Glutamatergic neuron (in vitro differentiated cells): ENCODE measurements at regions not wholly inside any gene's neighbourhood (a gene's known extent, or its start where the extent isn't known, plus 50 kb on each side); places are given as distances from the start of the nearest gene placed in this dataset.

Experiments
- DNase-seq: peaks from one replicate; pipeline ENCODE4 v3.0.0; 2022
- H3K27ac Mint-ChIP-seq: one replicate; pipeline ENCODE4 v1.8.0; 2020; ENCODE audit warnings: mild to moderate bottlenecking, mixed read lengths, inconsistent platforms; ENCODE audit not compliant: unreplicated experiment
- H3K27me3 Mint-ChIP-seq: one replicate; pipeline ENCODE4 v1.8.0; 2020; ENCODE audit warnings: mild to moderate bottlenecking, moderate library complexity, mixed read lengths, inconsistent platforms; ENCODE audit not compliant: unreplicated experiment
- H3K36me3 Mint-ChIP-seq: one replicate; pipeline ENCODE4 v1.8.0; 2020; ENCODE audit warnings: mild to moderate bottlenecking, mixed read lengths, inconsistent platforms; ENCODE audit not compliant: unreplicated experiment
- H3K4me1 Mint-ChIP-seq: one replicate; pipeline ENCODE4 v1.8.0; 2020; ENCODE audit warnings: mild to moderate bottlenecking, low read depth, mixed read lengths, inconsistent platforms; ENCODE audit not compliant: unreplicated experiment
- H3K4me3 Mint-ChIP-seq: one replicate; pipeline ENCODE4 v1.8.0; 2020; ENCODE audit warnings: mild to moderate bottlenecking, mixed read lengths, inconsistent platforms; ENCODE audit not compliant: unreplicated experiment
- H3K9me3 Mint-ChIP-seq: one replicate; pipeline ENCODE4 v1.8.0; 2020; ENCODE audit warnings: mild to moderate bottlenecking, moderate library complexity, mixed read lengths, inconsistent platforms; ENCODE audit not compliant: unreplicated experiment
- TF ChIP-seq, protein P1 (sequence below): fragments of 200-600 bp; sonication (generic); IDR thresholded peaks from one replicate; pipeline ENCODE4 v1.5.0; 2021; ENCODE audit not compliant: partially characterized antibody, unreplicated experiment

DNA sequence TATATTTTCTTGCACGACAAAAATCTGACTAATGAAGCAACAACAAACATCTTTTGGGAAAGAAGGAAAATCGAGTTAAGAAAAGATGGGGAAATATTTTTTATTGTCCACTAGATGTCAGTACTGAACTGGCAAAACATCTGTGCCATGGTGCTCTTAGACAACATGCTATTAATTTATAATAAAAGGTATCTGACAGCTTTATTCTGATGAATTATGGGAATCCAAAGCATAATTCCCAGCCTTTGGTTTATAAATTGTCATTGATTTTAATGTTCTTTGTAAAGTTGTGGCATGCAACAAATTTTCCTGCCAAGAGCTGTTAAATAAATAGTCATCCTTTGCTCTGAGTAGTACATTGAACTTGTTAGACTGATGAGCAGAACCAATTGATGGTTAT is 231.2 kb downstream of the ETNK1 start:
- no peak overlapping the region for H3K27ac Mint-ChIP-seq
- H3K4me1 Mint-ChIP-seq = peaks cover 10% of the 10 kb centered on the region
- H3K36me3 Mint-ChIP-seq = no peaks in the 10 kb centered on the region
- H3K4me3 Mint-ChIP-seq = no peak overlapping the region
- H3K9me3 Mint-ChIP-seq = peaks cover 7% of the 10 kb centered on the region
- DNase-seq = no peak
- TF ChIP-seq, protein P1, sequence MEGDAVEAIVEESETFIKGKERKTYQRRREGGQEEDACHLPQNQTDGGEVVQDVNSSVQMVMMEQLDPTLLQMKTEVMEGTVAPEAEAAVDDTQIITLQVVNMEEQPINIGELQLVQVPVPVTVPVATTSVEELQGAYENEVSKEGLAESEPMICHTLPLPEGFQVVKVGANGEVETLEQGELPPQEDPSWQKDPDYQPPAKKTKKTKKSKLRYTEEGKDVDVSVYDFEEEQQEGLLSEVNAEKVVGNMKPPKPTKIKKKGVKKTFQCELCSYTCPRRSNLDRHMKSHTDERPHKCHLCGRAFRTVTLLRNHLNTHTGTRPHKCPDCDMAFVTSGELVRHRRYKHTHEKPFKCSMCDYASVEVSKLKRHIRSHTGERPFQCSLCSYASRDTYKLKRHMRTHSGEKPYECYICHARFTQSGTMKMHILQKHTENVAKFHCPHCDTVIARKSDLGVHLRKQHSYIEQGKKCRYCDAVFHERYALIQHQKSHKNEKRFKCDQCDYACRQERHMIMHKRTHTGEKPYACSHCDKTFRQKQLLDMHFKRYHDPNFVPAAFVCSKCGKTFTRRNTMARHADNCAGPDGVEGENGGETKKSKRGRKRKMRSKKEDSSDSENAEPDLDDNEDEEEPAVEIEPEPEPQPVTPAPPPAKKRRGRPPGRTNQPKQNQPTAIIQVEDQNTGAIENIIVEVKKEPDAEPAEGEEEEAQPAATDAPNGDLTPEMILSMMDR = peak; percentile 82
- H3K27me3 Mint-ChIP-seq = peaks cover 4% of the 10 kb centered on the region

DNA sequence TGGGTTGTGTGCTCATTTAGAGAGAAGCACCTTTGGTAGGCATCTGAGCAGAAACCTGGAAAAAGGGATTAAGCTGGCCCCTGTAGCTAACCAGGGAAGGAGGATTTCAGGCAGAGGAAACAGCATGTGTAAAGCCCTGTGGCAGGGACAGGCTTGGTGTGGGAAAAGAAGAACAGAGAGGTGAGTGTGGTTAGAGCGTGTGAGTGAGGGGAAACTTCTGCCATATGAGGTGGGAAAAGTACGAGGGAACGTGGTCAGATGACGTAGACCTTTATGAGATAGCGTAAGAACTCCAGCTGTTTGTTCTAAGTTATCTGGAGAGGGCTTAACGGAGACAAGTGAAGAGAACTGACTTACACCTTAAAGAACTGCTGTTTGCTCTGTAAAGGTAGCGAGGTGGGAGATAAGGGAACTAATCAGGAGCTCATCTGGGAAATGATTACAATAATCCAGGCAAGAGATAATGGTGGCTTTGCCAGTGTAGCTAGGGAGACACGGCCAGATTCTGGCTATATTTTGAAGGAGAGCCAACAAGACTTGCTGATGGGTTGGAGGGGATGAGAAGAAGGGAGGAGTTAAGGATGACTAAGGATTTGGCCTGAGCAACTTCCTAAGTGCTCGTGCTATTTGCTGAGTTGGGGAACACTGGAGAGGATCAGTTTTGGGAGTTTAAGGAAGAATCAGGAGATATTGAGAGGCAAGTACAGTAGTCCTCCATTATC is 234.0 kb downstream of the ETNK1 start:
- Mint-ChIP-seq H3K4me1 (peaks cover 13% of the 10 kb centered on the region), H3K9me3 (peaks cover 6% of the 10 kb centered on the region), H3K4me3 (no peak overlapping the region), H3K27me3 (peaks cover 4% of the 10 kb centered on the region), H3K27ac (no peak overlapping the region), H3K36me3 (no peaks in the 10 kb centered on the region)
- DNase-seq = no peak
- TF ChIP-seq, protein P1 = no peak

DNA sequence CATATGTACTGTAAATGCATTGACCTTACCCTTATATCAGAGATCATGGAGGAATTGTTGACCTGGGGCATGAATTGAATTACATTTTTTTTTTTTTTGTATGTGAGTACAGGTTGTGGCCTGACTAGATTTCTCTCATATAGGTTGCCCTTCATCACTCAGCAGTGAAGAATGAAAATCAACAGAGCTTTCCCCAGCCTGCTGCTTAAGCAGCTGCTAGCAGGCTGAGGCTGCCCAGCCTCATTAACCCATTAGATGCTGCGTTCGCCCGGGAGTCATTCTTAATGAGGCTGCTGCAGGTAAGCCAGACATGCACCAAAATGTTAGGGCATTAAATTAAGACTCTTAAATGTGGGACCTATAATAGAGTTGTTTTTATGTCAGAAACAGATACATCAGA is 236.0 kb downstream of the ETNK1 start:
- peak overlapping the region; percentile 89 for H3K27ac Mint-ChIP-seq

DNA sequence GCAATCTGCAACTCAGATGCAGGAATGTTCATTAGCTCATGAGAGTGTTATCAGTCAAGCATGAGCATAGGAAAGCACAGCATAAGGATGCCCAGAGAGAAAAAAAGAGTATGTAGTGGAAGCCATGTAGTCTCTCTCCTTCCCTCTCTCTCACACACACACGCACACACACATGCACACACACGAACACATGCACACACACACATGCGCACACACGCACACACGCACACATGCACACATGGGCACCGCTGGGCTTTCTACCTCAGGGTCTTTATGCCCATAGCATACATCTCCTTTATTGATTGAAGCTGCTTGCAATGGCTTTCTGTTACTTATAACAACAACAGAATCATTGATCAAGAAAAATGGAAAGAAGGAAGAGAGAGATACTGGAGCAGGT is 240.9 kb downstream of the ETNK1 start:
- Mint-ChIP-seq H3K27me3 (peaks cover 2% of the 10 kb centered on the region), H3K4me1 (peaks cover 6% of the 10 kb centered on the region), H3K27ac (no peak overlapping the region), H3K4me3 (no peak overlapping the region), H3K36me3 (no peaks in the 10 kb centered on the region), H3K9me3 (peaks cover 2% of the 10 kb centered on the region)
- TF ChIP-seq, protein P1 = no peak
- no peak for DNase-seq

More for the DNA sequence above, 236.0 kb downstream of the ETNK1 start:
- Mint-ChIP-seq H3K4me3 (peak overlapping the region; percentile 35), H3K9me3 (peaks cover 4% of the 10 kb centered on the region), H3K4me1 (peaks cover 13% of the 10 kb centered on the region), H3K36me3 (no peaks in the 10 kb centered on the region), H3K27me3 (peaks cover 4% of the 10 kb centered on the region)
- DNase-seq = peak; percentile 39
- TF ChIP-seq, protein P1 = no peak

DNA sequence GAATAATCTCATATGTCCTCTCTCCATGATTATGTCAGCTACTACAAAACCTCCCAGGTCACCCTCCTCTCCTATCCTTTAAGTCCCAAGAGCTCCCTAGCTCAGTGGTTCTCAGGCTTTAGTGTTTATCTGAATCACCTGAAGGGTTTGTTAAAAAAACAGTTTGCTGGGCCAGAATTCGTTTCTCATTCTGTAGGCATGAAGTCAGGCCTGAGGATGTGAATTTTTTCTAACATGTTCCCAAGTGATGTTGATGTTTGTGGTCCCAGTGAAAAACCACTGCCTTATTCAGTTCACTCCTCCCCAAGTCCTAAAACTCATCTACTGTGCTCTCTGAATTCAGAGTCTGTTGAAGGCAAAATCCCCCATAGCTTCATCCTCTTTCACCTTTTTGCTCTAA is 241.4 kb downstream of the ETNK1 start:
- H3K9me3 Mint-ChIP-seq = no peaks in the 10 kb centered on the region
- no peaks in the 10 kb centered on the region for H3K36me3 Mint-ChIP-seq
- H3K27me3 Mint-ChIP-seq = no peaks in the 10 kb centered on the region
- H3K4me3 Mint-ChIP-seq = no peak overlapping the region
- H3K4me1 Mint-ChIP-seq = peaks cover 1% of the 10 kb centered on the region
- no peak overlapping the region for H3K27ac Mint-ChIP-seq
- TF ChIP-seq, protein P1 = no peak
- DNase-seq = no peak
